ENCODE measurements at regions not wholly inside any gene's neighbourhood (a gene's known extent, or its start where the extent isn't known, plus 50 kb on each side); places are given as distances from the start of the nearest gene placed in this dataset.

DNA sequence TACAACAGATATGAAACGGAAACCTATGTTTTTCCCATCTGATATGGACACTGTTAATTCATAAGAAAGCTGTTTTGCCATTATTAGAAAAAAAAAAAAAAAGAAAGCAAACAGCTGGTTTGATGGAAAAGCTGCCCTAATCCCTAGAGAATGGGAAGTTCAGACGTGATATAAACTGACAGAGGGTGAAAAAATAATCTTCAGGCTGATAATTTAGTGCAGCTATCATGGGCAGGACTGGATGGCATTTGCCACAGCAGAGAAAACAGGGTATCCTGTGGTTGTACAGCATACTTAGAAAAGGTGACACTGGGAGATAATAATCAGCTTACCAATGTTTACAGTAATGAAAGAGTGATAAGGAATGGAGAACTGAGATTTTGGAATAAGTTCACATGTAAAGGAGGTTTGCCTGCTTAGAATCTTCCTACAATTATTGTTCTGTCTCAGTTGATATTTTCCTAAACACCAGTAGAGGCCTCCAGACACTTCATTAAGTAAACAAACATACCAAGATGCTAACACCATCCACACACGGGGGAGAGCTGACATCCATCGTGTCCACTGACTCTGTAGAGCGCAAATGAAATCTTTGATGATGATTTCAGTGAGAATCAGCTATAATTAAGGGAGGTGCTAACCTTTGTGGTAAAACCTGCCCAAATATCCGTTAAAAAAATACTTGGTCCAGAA is 211.6 kb upstream of the MMADHC start:
- peak; percentile 33 to 60 for TF ChIP-seq CTCF (conservative IDR thresholded peaks at IDR 0.05 in 1 of 2, IDR thresholded peaks at IDR 0.05 in 1 of 2; ENCODE audit: extremely low read depth in 1 of 2, insufficient read depth in 1 of 2, low read depth in 1 of 2, low read length in 2 of 2)
- no peak for TF ChIP-seq EZH2 (IDR thresholded peaks at IDR 0.05; ENCODE audit: borderline replicate concordance, low read length)
